Activated CD4-positive, alpha-beta T cell treated with anti-CD3 and anti-CD28 coated beads for 36 hours (primary cell): ENCODE measurements at regions not wholly inside any gene's neighbourhood (a gene's known extent, or its start where the extent isn't known, plus 50 kb on each side); places are given as distances from the start of the nearest gene placed in this dataset.

Experiments
- ATAC-seq: fragments of 200-7000 bp; cut with Tn5 transposase; one replicate; pipeline ENCODE4 v1.10.0; 2021; ENCODE audit warnings: mild to moderate bottlenecking, moderate library complexity
- CTCF ChIA-PET: fragments of 350-600 bp; sonication (Branson Sonifier 250); formaldehyde crosslinking; loops from one replicate; lab custom pipeline; 2021; ENCODE audit warnings: antibody characterized with exemption; lab: Charles Lee
- POLR2A ChIA-PET: fragments of 350-600 bp; sonication (Branson Sonifier 250); formaldehyde crosslinking; loops from one replicate; lab custom pipeline; 2021; ENCODE audit warnings: antibody characterized with exemption, inconsistent platforms; lab: Charles Lee
- DNase-seq: peaks from one replicate; pipeline ENCODE4 v3.0.0-alpha.2; 2020
- H3K27ac Mint-ChIP-seq: one replicate; pipeline ENCODE4 v1.8.0; 2021; ENCODE audit warnings: mixed read lengths
- H3K27me3 Mint-ChIP-seq: one replicate; pipeline ENCODE4 v1.8.0; 2021; ENCODE audit warnings: mixed read lengths
- H3K36me3 Mint-ChIP-seq: one replicate; pipeline ENCODE4 v1.8.0; 2021; ENCODE audit warnings: low read depth, mixed read lengths
- H3K4me1 Mint-ChIP-seq: one replicate; pipeline ENCODE4 v1.8.0; 2021; ENCODE audit warnings: mixed read lengths
- H3K4me3 Mint-ChIP-seq: one replicate; pipeline ENCODE4 v1.8.0; 2021; ENCODE audit warnings: mild to moderate bottlenecking, moderate library complexity, mixed read lengths
- H3K9me3 Mint-ChIP-seq: one replicate; pipeline ENCODE4 v1.8.0; 2021; ENCODE audit warnings: low read depth, mixed read lengths
- intact Hi-C, 2 experiments: fragments of 100-400 bp; cut with DNase I in 1 of 2; cut with micrococcal nuclease in 1 of 2; formaldehyde crosslinking; loops; one replicate each; pipeline versions ENCODE4 v1.14.2 to v1.15.1; 2022 to 2024; cut with DNase I, micrococcal nuclease

DNA sequence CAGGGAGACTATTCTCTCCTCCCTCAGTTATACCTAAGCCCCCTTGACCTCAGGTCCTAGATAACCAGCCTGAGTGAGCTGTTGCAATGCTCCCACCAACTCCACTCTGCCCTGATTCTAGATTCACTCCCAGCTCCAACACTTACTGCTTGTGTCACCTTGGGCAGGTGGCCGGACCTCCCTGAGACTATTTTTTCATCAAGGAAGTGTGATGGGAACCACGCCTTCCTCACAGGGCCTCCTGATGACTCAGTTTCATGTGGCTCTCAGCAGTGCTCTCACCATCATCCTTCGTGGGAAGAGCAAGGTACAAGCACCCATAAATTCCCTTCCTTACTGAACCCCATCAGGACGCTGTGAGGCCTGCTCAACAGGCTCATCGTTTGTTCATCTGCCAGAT, 925.8 kb upstream of the ZNF722 start:
- Mint-ChIP-seq H3K27me3 (no peaks in the 10 kb centered on the region), H3K4me3 (no peak overlapping the region), H3K36me3 (peaks cover 2% of the 10 kb centered on the region), H3K27ac (no peak overlapping the region), H3K4me1 (no peaks in the 10 kb centered on the region), H3K9me3 (peaks cover 21% of the 10 kb centered on the region)
- ATAC-seq (no peak), DNase-seq (no peak)
- ChIA-PET CTCF (no interaction called here), POLR2A (no interaction called here)
- intact Hi-C loops: loop anchor here in 1 of 2 experiments (10.0 kb wide), 1 partner anchor 62 kb away; no protein-coding TSS in a partner anchor

DNA sequence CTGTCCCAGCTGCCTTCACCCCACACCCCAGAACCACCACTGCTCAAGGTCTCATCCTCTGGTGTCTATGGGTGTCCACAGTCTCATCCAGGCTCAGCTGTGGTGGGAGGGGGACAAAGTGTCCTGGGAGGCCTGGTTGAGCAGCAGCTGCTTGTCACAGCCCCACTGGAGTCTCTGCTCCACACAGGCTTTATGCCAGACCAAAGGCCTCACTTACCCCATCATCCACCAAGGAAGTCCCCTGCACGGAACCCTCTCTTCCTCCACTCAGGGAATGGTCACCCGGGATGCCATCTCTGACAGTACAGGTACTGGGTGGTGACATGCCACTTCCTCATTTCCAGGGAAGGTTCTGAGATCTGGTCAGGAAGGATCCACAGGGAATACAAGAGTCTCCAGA, 925.4 kb upstream of the ZNF722 start:
- ATAC-seq: no peak
- peaks cover 21% of the 10 kb centered on the region for H3K9me3 Mint-ChIP-seq
- no peaks in the 10 kb centered on the region for H3K27me3 Mint-ChIP-seq
- intact Hi-C loops: loop anchor here in 1 of 2 experiments (10.0 kb wide), 1 partner anchor 62 kb away; no protein-coding TSS in a partner anchor
- no peak overlapping the region for H3K4me3 Mint-ChIP-seq
- ChIA-PET POLR2A (no interaction called here), CTCF (no interaction called here)
- H3K27ac Mint-ChIP-seq: no peak overlapping the region
- DNase-seq: no peak
- H3K36me3 Mint-ChIP-seq: peaks cover 2% of the 10 kb centered on the region
- no peaks in the 10 kb centered on the region for H3K4me1 Mint-ChIP-seq

DNA sequence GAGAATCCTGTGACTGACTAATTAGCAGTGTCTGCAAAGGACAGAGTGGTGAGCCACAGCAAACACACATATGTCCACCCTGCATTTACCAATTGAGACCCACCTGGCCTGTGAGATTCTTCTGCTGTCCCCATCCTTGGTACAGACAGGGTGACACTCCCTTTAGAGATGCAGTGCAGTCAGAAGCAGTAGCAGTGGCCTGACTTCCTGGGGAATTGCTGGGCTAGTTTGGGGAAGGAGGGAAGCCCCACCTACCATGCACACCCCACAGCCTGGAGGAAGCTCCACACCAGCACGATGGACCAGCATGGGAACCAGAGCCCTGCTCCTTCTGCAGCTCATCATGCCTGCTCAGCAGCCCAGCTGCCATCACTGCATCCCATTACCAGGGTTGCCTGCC, 924.9 kb upstream of the ZNF722 start:
- CTCF ChIA-PET: no interaction called here
- H3K4me1 Mint-ChIP-seq: no peaks in the 10 kb centered on the region

GRCh38 chr7:63077841-63078240, 920.8 kb upstream of the ZNF722 start:
- DNase-seq: no peak
- no peaks in the 10 kb centered on the region for H3K27me3 Mint-ChIP-seq
- POLR2A ChIA-PET: no interaction called here
- no peak overlapping the region for H3K4me3 Mint-ChIP-seq
- CTCF ChIA-PET: no interaction called here
- no peaks in the 10 kb centered on the region for H3K4me1 Mint-ChIP-seq
- intact Hi-C loops: loop anchor here in 1 of 2 experiments (10.0 kb wide), 1 partner anchor 57 kb away; no protein-coding TSS in a partner anchor
- no peak overlapping the region for H3K27ac Mint-ChIP-seq
- peaks cover 27% of the 10 kb centered on the region for H3K9me3 Mint-ChIP-seq
- ATAC-seq: no peak
- peaks cover 2% of the 10 kb centered on the region for H3K36me3 Mint-ChIP-seq

More for the DNA sequence above, 924.9 kb upstream of the ZNF722 start:
- Mint-ChIP-seq H3K4me3 (no peak overlapping the region), H3K27ac (no peak overlapping the region), H3K27me3 (no peaks in the 10 kb centered on the region), H3K36me3 (peaks cover 2% of the 10 kb centered on the region), H3K9me3 (peaks cover 20% of the 10 kb centered on the region)
- ATAC-seq (no peak), DNase-seq (no peak)
- intact Hi-C loops: loop anchor here in 1 of 2 experiments (10.0 kb wide), 1 partner anchor 61 kb away; no protein-coding TSS in a partner anchor
- POLR2A ChIA-PET: no interaction called here

DNA sequence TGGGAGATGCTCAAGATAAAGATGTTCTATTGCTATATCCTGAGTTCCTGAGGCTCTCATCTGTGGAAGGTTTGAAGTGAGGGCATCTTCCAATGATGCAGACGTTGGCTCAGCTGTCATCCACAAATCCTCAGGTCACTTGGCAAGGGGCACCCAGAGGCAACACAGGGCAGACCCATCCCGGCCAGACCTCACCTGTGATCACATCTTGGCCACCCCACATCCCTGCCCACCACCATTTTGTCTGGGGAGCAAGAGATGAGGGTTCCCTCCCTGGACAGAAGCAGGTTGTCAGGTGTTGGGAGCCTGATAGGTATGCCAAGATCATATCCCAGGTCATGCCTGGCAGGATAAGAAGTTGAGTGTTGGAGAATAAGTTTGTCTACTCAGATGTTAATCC, 918.2 kb upstream of the ZNF722 start:
- no peaks in the 10 kb centered on the region for H3K36me3 Mint-ChIP-seq
- no peaks in the 10 kb centered on the region for H3K4me1 Mint-ChIP-seq
- DNase-seq (no peak), ATAC-seq (no peak)
- no peaks in the 10 kb centered on the region for H3K27me3 Mint-ChIP-seq
- intact Hi-C loops: no loop called here
- ChIA-PET CTCF (no interaction called here), POLR2A (no interaction called here)
- no peak overlapping the region for H3K27ac Mint-ChIP-seq
- peaks cover 23% of the 10 kb centered on the region for H3K9me3 Mint-ChIP-seq
- no peak overlapping the region for H3K4me3 Mint-ChIP-seq

DNA sequence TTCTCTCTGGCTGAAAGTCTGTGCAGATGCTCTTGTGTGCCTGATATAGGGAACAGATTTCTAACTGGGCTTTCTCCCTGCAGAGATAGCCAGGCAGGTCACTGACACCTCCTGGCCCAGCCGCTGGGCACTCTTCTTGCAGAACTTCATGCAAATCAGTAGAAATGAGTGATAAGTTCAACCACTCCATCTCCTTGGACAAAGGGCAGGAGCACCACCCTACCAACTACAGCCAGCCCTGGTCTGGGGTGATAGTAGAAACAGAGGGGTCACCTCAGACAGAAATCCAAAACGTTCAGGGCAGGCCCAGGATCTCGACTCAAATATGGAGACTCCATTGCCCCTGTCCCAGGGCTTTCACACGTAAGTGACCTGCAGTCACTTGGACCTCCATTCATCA, 917.8 kb upstream of the ZNF722 start:
- no peak for DNase-seq
- CTCF ChIA-PET: no interaction called here

DNA sequence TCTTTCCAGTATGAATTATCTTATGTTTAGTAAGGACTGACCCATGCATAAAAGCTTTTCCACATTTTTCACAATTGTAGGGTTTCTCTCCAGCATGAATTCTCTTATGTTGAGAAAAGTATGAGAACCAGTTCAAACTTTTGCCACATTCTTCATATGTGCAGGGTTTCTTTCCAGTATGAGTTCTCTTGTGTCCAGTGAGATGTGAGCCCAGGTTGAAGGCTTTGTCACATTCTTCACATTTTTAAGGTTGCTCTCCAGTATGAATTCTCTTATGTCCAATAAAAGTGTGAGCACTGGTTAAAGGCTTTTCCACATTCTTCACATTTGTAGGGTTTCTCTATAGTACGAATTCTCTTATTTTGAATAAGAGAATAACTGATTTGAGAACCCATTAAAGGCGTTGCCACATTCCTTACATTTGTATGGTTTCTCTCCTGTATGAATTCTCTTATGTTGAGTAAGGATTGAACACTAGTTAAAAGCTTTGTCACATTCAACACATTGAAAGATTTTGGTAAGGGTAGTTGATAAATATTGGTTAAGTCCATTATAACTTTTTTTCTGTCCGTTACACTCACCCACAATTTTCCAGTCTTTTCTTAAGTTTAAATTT, 911.0 kb upstream of the ZNF722 start:
- peaks cover 2% of the 10 kb centered on the region for H3K36me3 Mint-ChIP-seq
- no peak overlapping the region for H3K4me3 Mint-ChIP-seq
- ChIA-PET CTCF (no interaction called here), POLR2A (no interaction called here)
- no peaks in the 10 kb centered on the region for H3K4me1 Mint-ChIP-seq
- DNase-seq (no peak), ATAC-seq (no peak)
- no peak overlapping the region for H3K27ac Mint-ChIP-seq
- no peaks in the 10 kb centered on the region for H3K27me3 Mint-ChIP-seq
- intact Hi-C loops: no loop called here
- H3K9me3 Mint-ChIP-seq: peaks cover 38% of the 10 kb centered on the region

More for the DNA sequence above, 917.8 kb upstream of the ZNF722 start:
- ATAC-seq: no peak
- POLR2A ChIA-PET: no interaction called here
- Mint-ChIP-seq H3K9me3 (peaks cover 24% of the 10 kb centered on the region), H3K27ac (no peak overlapping the region), H3K4me1 (no peaks in the 10 kb centered on the region), H3K4me3 (no peak overlapping the region), H3K27me3 (no peaks in the 10 kb centered on the region), H3K36me3 (no peaks in the 10 kb centered on the region)
- intact Hi-C loops: no loop called here

DNA sequence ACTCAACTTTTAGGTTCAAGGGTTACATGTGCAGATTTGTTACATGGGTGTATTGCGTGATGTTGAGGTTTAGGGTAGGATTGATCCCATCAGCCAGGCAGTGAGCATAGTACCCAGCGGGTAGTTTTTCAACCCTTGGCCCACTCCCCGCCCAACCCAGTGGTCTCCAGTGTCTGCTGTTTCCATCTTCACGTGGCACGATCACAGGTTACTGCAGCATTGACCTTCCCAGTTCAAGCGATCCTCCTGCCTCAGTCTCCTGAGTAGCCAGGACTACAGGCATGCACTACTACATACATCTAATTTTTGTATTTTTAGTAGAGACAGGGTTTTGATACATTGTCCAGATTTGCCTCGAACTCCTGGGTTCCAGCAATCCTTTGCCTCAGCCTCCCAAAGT, 905.7 kb upstream of the ZNF722 start:
- DNase-seq (no peak), ATAC-seq (no peak)
- CTCF ChIA-PET: no interaction called here
- Mint-ChIP-seq H3K9me3 (peaks cover 33% of the 10 kb centered on the region), H3K4me1 (no peaks in the 10 kb centered on the region), H3K27me3 (no peaks in the 10 kb centered on the region), H3K27ac (no peak overlapping the region), H3K36me3 (no peaks in the 10 kb centered on the region), H3K4me3 (no peak overlapping the region)
- POLR2A ChIA-PET: no interaction called here
- intact Hi-C loops: no loop called here

DNA sequence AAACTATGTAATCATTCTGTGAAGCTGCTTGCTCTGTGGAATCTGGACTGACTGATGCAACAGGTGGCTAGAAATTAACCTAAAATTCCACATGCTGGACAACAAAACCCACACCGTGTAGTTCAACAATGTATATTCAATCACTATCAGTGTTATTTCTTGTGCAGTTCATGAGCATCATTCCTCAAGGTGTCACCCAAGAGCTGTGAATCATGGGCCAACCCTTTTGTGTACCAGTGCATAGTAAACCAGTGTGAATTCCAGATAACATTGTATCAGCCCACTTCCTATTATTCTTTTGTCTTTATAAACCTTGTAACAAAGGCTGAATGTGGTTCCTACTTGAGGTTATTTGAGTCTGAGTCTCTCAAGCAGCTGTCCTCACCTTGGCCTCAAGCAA, 905.2 kb upstream of the ZNF722 start:
- no peak for ATAC-seq
- no peaks in the 10 kb centered on the region for H3K27me3 Mint-ChIP-seq
- ChIA-PET POLR2A (no interaction called here), CTCF (no interaction called here)
- intact Hi-C loops: no loop called here
- no peak for DNase-seq
- H3K9me3 Mint-ChIP-seq: peaks cover 28% of the 10 kb centered on the region
- no peaks in the 10 kb centered on the region for H3K36me3 Mint-ChIP-seq
- H3K4me1 Mint-ChIP-seq: no peaks in the 10 kb centered on the region
- H3K27ac Mint-ChIP-seq: no peak overlapping the region
- no peak overlapping the region for H3K4me3 Mint-ChIP-seq

DNA sequence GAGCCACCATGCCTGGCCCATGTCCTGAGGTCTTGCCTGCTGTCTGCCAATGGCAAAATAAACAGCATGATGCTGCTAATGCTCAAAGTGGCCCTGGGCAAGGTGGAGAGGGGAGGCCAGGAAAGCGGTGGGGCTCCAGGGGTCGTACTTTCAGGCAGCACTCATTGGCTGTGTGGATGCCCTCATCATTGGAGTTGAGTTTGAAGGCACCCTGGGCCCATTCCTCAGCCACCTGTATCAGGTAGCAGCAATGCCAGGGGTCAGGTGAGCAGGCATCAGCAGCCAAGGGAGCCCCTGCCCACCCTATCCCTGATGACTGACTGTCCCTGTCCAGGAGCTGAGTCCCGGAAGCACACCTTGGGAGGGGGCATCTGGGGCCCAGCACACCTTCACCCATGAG, 902.5 kb upstream of the ZNF722 start:
- no peaks in the 10 kb centered on the region for H3K27me3 Mint-ChIP-seq
- ChIA-PET POLR2A (no interaction called here), CTCF (no interaction called here)
- no peaks in the 10 kb centered on the region for H3K36me3 Mint-ChIP-seq
- H3K9me3 Mint-ChIP-seq: peaks cover 29% of the 10 kb centered on the region
- H3K27ac Mint-ChIP-seq: no peak overlapping the region
- H3K4me3 Mint-ChIP-seq: no peak overlapping the region
- intact Hi-C loops: no loop called here
- DNase-seq (no peak), ATAC-seq (no peak)
- H3K4me1 Mint-ChIP-seq: no peaks in the 10 kb centered on the region

- CTCF ChIA-PET: no interaction called here
- DNase-seq: no peak
- POLR2A ChIA-PET: no interaction called here
- intact Hi-C loops: no loop called here
- no peaks in the 10 kb centered on the region for H3K27me3 Mint-ChIP-seq
- ATAC-seq: no peak
- peaks cover 32% of the 10 kb centered on the region for H3K9me3 Mint-ChIP-seq
- no peak overlapping the region for H3K4me3 Mint-ChIP-seq
- H3K4me1 Mint-ChIP-seq: no peaks in the 10 kb centered on the region
- H3K27ac Mint-ChIP-seq: no peak overlapping the region
- H3K36me3 Mint-ChIP-seq: peaks cover 2% of the 10 kb centered on the region
Observed at GRCh38 chr7:63104666-63105065, 894.0 kb upstream of the ZNF722 start.

DNA sequence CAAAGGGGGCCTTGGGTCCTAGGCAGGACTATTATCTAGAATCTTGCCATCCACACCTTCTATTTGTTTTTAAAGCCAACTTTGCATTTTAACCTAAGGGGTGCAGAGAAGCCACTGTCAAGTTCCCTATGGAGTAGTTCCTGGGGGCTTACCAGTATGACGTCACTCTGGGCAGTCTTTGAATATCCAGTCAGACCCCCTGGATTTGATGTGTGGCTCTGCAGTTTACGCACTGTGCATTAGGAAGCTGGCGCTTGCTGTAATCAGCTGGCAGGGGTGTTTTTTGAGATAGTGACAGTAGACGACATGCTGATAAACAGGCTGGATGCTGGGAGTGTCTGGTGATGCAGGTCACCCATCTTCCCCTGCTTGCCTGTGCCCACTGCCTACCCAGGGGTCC, 892.7 kb upstream of the ZNF722 start:
- H3K4me1 Mint-ChIP-seq: no peaks in the 10 kb centered on the region
- no peak overlapping the region for H3K27ac Mint-ChIP-seq
- POLR2A ChIA-PET: no interaction called here
- peaks cover 25% of the 10 kb centered on the region for H3K9me3 Mint-ChIP-seq
- no peak for DNase-seq
- CTCF ChIA-PET: no interaction called here
- H3K36me3 Mint-ChIP-seq: peaks cover 5% of the 10 kb centered on the region
- intact Hi-C loops: no loop called here
- H3K27me3 Mint-ChIP-seq: no peaks in the 10 kb centered on the region
- H3K4me3 Mint-ChIP-seq: no peak overlapping the region
- no peak for ATAC-seq
